H1 (cell line): ENCODE measurements at regions not wholly inside any gene's neighbourhood (a gene's known extent, or its start where the extent isn't known, plus 50 kb on each side); places are given as distances from the start of the nearest gene placed in this dataset.

Experiments
- CTCF ChIA-PET: fragments of 300-600 bp; sonication (Branson Sonifier 250); formaldehyde crosslinking; loops from one replicate; lab custom pipeline; 2021; ENCODE audit not compliant: partially characterized antibody; lab: Charles Lee
- POLR2A ChIA-PET: fragments of 300-600 bp; sonication (Branson Sonifier 250); formaldehyde crosslinking; loops from one replicate; lab custom pipeline; 2021; ENCODE audit warnings: inconsistent platforms; ENCODE audit not compliant: partially characterized antibody; lab: Charles Lee
- DNase-seq, 2 experiments: peaks; one replicate each; pipeline versions ENCODE4 v3.0.0 to v3.0.0-alpha.2; 2010 to 2022; ENCODE audit warnings: low spot score in 2 of 2, low read depth in 1 of 2, mixed read lengths in 1 of 2
- FAIRE-seq: peaks from 2 replicates; lab custom pipeline; 2011; peaks lifted over from hg19 to GRCh38; lab: Jason Lieb, UNC
- H2AFZ ChIP-seq: 2 replicates; pipeline ENCODE4 v1.8.1; 2012; ENCODE audit warnings: low read length, inconsistent platforms
- H2AK5ac ChIP-seq: 2 replicates; pipeline ENCODE4 v1.6.1; 2013; ENCODE audit warnings: low read depth, low read length
- H2BK120ac ChIP-seq: replicated peaks from 2 replicates; pipeline ENCODE3; 2013; ENCODE audit warnings: low read depth, low read length, inconsistent platforms
- H2BK12ac ChIP-seq: 2 replicates; pipeline ENCODE4 v1.6.1; 2013; ENCODE audit warnings: low read depth, low read length
- H2BK15ac ChIP-seq: 2 replicates; pipeline ENCODE4 v1.6.1; 2013; ENCODE audit warnings: low read length
- H2BK20ac ChIP-seq: 2 replicates; pipeline ENCODE4 v1.6.1; 2013; ENCODE audit warnings: low read length
- H2BK5ac ChIP-seq: 2 replicates; pipeline ENCODE4 v1.6.1; 2013; ENCODE audit warnings: low read depth, low read length
- H3K14ac ChIP-seq: 2 replicates; pipeline ENCODE4 v1.6.1; 2013; ENCODE audit warnings: inconsistent platforms; ENCODE audit not compliant: insufficient read length
- H3K18ac ChIP-seq: 2 replicates; pipeline ENCODE4 v1.6.1; 2013; ENCODE audit warnings: low read length; ENCODE audit errors: extremely low read depth
- H3K23ac ChIP-seq: 2 replicates; pipeline ENCODE4 v1.6.1; 2013; ENCODE audit warnings: inconsistent platforms; ENCODE audit not compliant: insufficient read length
- H3K23me2 ChIP-seq: 2 replicates; pipeline ENCODE4 v1.6.1; 2013; ENCODE audit warnings: low read depth, low read length
- H3K27ac ChIP-seq: 2 replicates; pipeline ENCODE4 v1.6.1; 2011; ENCODE audit warnings: low read depth, low read length, inconsistent platforms
- H3K27me3 ChIP-seq, 4 experiments: replicated peaks in 1 of 4; 1 replicate in 1 of 4; 2 replicates in 3 of 4; pipeline versions ENCODE4 v1.6.1 to v1.8.1; 2011 to 2013; ENCODE audit warnings: low read length in 3 of 4, mild to moderate bottlenecking in 3 of 4, inconsistent platforms in 2 of 4, mixed read lengths in 2 of 4, moderate library complexity in 1 of 4; ENCODE audit not compliant: control insufficient read depth in 3 of 4, insufficient read depth in 3 of 4; ENCODE audit errors: extremely low read depth in 1 of 4
- H3K36me3 ChIP-seq, 4 experiments: 2 replicates each; pipeline versions ENCODE4 v1.6.1 to v1.8.1; 2011 to 2013; ENCODE audit warnings: mild to moderate bottlenecking in 4 of 4, low read length in 3 of 4, moderate library complexity in 2 of 4, control low read depth in 1 of 4, inconsistent platforms in 1 of 4; ENCODE audit not compliant: insufficient read depth in 4 of 4, control insufficient read depth in 2 of 4
- H3K4ac ChIP-seq: replicated peaks from 2 replicates; pipeline ENCODE3; 2013; ENCODE audit warnings: low read length, low read depth, mixed read lengths, inconsistent platforms; ENCODE audit not compliant: insufficient read length
- H3K4me1 ChIP-seq, 4 experiments: replicated peaks in 1 of 4; 1 replicate in 1 of 4; 2 replicates in 3 of 4; pipeline versions ENCODE4 v1.6.1 to v1.8.1; 2011 to 2013; ENCODE audit warnings: low read length in 3 of 4, inconsistent platforms in 2 of 4, mixed read lengths in 1 of 4; ENCODE audit not compliant: insufficient read depth in 4 of 4, control insufficient read depth in 3 of 4
- H3K4me2 ChIP-seq, 2 experiments: 2 replicates each; pipeline versions ENCODE4 v1.6.1 to v1.8.1; 2011 to 2013; ENCODE audit warnings: low read depth in 2 of 2, low read length in 2 of 2, control low read depth in 1 of 2, inconsistent platforms in 1 of 2, mild to moderate bottlenecking in 1 of 2; ENCODE audit not compliant: insufficient read depth in 1 of 2
- H3K4me3 ChIP-seq, 4 experiments: fragments of 200-600, 300-600 bp in 1 of 4; sonication (generic), shearing (Covaris generic), sonication (Bioruptor Twin) in 1 of 4; 2 replicates each; pipeline versions ENCODE4 v1.5.1 to v1.8.1; 2011 to 2016; ENCODE audit warnings: low read length in 4 of 4, low read depth in 3 of 4, control low read depth in 2 of 4, inconsistent platforms in 2 of 4, mild to moderate bottlenecking in 2 of 4, mixed read lengths in 1 of 4, moderate library complexity in 1 of 4; ENCODE audit not compliant: insufficient read depth in 2 of 4; ENCODE audit errors: extremely low read depth in 1 of 4
- H3K56ac ChIP-seq: replicated peaks from 2 replicates; pipeline ENCODE3; 2013; ENCODE audit warnings: low read depth, mild to moderate bottlenecking, mixed read lengths, low read length, inconsistent platforms; ENCODE audit not compliant: insufficient read length
- H3K79me1 ChIP-seq: 2 replicates; pipeline ENCODE4 v1.6.1; 2013; ENCODE audit warnings: low read depth, low read length, control low read depth
- H3K79me2 ChIP-seq, 2 experiments: 2 replicates each; pipeline versions ENCODE4 v1.6.1 to v1.8.1; 2012 to 2013; ENCODE audit warnings: low read length in 2 of 2, mild to moderate bottlenecking in 2 of 2, inconsistent platforms in 1 of 2; ENCODE audit not compliant: insufficient read depth in 2 of 2, control insufficient read depth in 1 of 2
- H3K9ac ChIP-seq, 4 experiments: replicated peaks in 1 of 4; 1 replicate in 1 of 4; 2 replicates in 3 of 4; pipeline versions ENCODE4 v1.6.1 to v1.8.1; 2011 to 2013; ENCODE audit warnings: low read depth in 3 of 4, low read length in 3 of 4, control low read depth in 2 of 4, mild to moderate bottlenecking in 2 of 4, moderate library complexity in 2 of 4, inconsistent platforms in 1 of 4; ENCODE audit errors: extremely low read depth in 1 of 4
- H3K9me3 ChIP-seq, 2 experiments: 2 replicates each; pipeline versions ENCODE4 v1.6.1 to v1.8.1; 2012 to 2013; ENCODE audit warnings: mild to moderate bottlenecking in 2 of 2, moderate library complexity in 2 of 2, control low read depth in 1 of 2, inconsistent platforms in 1 of 2, low read depth in 1 of 2, low read length in 1 of 2, mixed read lengths in 1 of 2; ENCODE audit not compliant: insufficient read depth in 2 of 2
- H4K20me1 ChIP-seq, 2 experiments: replicated peaks in 1 of 2; 2 replicates each; pipeline versions ENCODE3 to v1.8.1; 2011 to 2013; ENCODE audit warnings: inconsistent platforms in 2 of 2, low read length in 2 of 2, mild to moderate bottlenecking in 1 of 2; ENCODE audit not compliant: insufficient read depth in 2 of 2, control insufficient read depth in 1 of 2
- H4K5ac ChIP-seq: 2 replicates; pipeline ENCODE4 v1.6.1; 2013; ENCODE audit warnings: low read length, low read depth, mixed read lengths, inconsistent platforms; ENCODE audit not compliant: insufficient read length
- H4K8ac ChIP-seq: 2 replicates; pipeline ENCODE4 v1.8.0; 2013; ENCODE audit warnings: mild to moderate bottlenecking, moderate library complexity, low read length, inconsistent platforms; ENCODE audit not compliant: insufficient read depth; ENCODE audit errors: extremely low read depth
- H4K91ac ChIP-seq: replicated peaks from 2 replicates; pipeline ENCODE3; 2013; ENCODE audit warnings: low read length, mixed read lengths, inconsistent platforms; ENCODE audit not compliant: insufficient read length
- BRCA1 ChIP-seq: IDR thresholded peaks from 2 replicates; pipeline ENCODE4 v1.6.1; 2012; ENCODE audit warnings: low read depth, low read length, improper control_type of control experiment
- CTCF ChIP-seq, 3 experiments: IDR thresholded peaks; 1 replicate in 2 of 3; 2 replicates in 1 of 3; pipeline versions ENCODE4 v1.5.1 to v1.6.1; 2011; ENCODE audit warnings: low read length in 3 of 3, mild to moderate bottlenecking in 3 of 3, inconsistent platforms in 2 of 3, low read depth in 1 of 3, moderate library complexity in 1 of 3; ENCODE audit not compliant: insufficient read depth in 1 of 3; ENCODE audit errors: control extremely low read depth in 1 of 3
- SP4 ChIP-seq: IDR thresholded peaks from 2 replicates; pipeline ENCODE4 v1.6.1; 2012; ENCODE audit warnings: low read length, inconsistent platforms
- WGBS, 2 experiments: shearing (Covaris generic) in 1 of 2; methylation state at CpG; one replicate each; pipeline versions ENCODE4 v1.1.6 to v1.1.7; 2013 to 2015; ENCODE audit warnings: low lambda C conversion rate in 2 of 2, mixed read lengths in 2 of 2, inconsistent platforms in 1 of 2, low coverage in 1 of 2, missing lambda C conversion rate in 1 of 2; ENCODE audit not compliant: insufficient replicate concordance in 2 of 2, insufficient coverage in 1 of 2, insufficient read length in 1 of 2; ENCODE audit errors: extremely low coverage in 1 of 2, missing lambda C conversion rate in 1 of 2; 5-methylcytosine and 5-hydroxymethylcytosine counted together

GRCh38 chr3:11953350-11953749, 50.8 kb upstream of the SYN2 start:
- ChIA-PET POLR2A (no interaction called here), CTCF (interaction anchor here (0.5 to 2.8 kb wide), 4 partner anchors 9 to 182 kb away, joined by 4 to 27 read pairs (median 5); no protein-coding TSS in a partner anchor)
- no peak overlapping the region for H2BK120ac ChIP-seq

More at GRCh38 chr3:11953350-11953749, 50.8 kb upstream of the SYN2 start:
- H3K4me1 ChIP-seq = no peaks in the 10 kb centered on the region
- H2BK20ac ChIP-seq = no peak overlapping the region
- no peak overlapping the region for H2AFZ ChIP-seq
- H4K91ac ChIP-seq = no peak overlapping the region
- no peak overlapping the region for H3K27ac ChIP-seq
- no peak overlapping the region for H2BK15ac ChIP-seq
- no peak overlapping the region for H4K8ac ChIP-seq
- H3K27me3 ChIP-seq = no peaks in the 10 kb centered on the region
- no peak for FAIRE-seq
- H3K9me3 ChIP-seq = no peaks in the 10 kb centered on the region
- no peak overlapping the region for H3K23ac ChIP-seq
- WGBS, 2 experiments = 93% methylated on average over 4 of the region's 4 CpGs; no CpG with 5 or more reads in 1 of the 2 experiments
- H2BK5ac ChIP-seq = no peak overlapping the region
- no peak overlapping the region for H3K9ac ChIP-seq
- H2BK12ac ChIP-seq = no peak overlapping the region
- H3K4me3 ChIP-seq = no peak overlapping the region
- TF ChIP-seq CTCF (IDR thresholded peaks at IDR 0.05; ENCODE audit: control extremely low read depth in 1 of 3, insufficient read depth in 1 of 3, low read depth in 1 of 3, low read length in 3 of 3) (no peak), BRCA1 (no peak), SP4 (no peak)
- H3K79me1 ChIP-seq = no peaks in the 10 kb centered on the region
- no peak overlapping the region for H3K14ac ChIP-seq
- no peak overlapping the region for H3K4me2 ChIP-seq
- H3K36me3 ChIP-seq = no peaks in the 10 kb centered on the region
- H3K79me2 ChIP-seq = no peaks in the 10 kb centered on the region
- no peak overlapping the region for H2AK5ac ChIP-seq
- H3K23me2 ChIP-seq = no peaks in the 10 kb centered on the region
- no peak overlapping the region for H3K4ac ChIP-seq
- no peak overlapping the region for H3K56ac ChIP-seq
- H4K20me1 ChIP-seq = no peaks in the 10 kb centered on the region
- no peak overlapping the region for H4K5ac ChIP-seq
- H3K18ac ChIP-seq = no peak overlapping the region
- no peak for DNase-seq
